ENCODE measurements at regions not wholly inside any gene's neighbourhood (a gene's known extent, or its start where the extent isn't known, plus 50 kb on each side); places are given as distances from the start of the nearest gene placed in this dataset.

DNA sequence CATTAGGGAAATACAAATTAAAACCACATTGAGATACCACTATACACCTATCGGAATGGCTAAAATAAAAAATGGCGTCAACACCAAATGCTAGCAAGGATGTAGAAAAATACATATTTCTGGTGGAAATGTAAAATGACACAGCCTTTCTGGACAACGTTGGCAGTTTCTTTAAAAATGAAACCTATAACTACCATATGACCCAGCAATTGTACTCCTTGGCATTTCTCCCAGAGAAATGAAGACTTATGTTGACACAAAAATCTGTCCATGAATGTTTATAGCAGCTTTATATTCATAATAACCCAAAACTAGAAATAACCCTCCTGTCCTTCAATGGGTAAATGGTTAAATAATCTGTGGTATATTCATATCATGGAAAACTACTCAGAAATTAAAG is 188.7 kb upstream of the RAD23B start (continued):
- TF ChIP-seq, protein P1, sequence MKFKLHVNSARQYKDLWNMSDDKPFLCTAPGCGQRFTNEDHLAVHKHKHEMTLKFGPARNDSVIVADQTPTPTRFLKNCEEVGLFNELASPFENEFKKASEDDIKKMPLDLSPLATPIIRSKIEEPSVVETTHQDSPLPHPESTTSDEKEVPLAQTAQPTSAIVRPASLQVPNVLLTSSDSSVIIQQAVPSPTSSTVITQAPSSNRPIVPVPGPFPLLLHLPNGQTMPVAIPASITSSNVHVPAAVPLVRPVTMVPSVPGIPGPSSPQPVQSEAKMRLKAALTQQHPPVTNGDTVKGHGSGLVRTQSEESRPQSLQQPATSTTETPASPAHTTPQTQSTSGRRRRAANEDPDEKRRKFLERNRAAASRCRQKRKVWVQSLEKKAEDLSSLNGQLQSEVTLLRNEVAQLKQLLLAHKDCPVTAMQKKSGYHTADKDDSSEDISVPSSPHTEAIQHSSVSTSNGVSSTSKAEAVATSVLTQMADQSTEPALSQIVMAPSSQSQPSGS (IDR thresholded peaks at IDR 0.05; ENCODE audit: low read length) = no peak
